ENCODE measurements at regions not wholly inside any gene's neighbourhood (a gene's known extent, or its start where the extent isn't known, plus 50 kb on each side); places are given as distances from the start of the nearest gene placed in this dataset.

DNA sequence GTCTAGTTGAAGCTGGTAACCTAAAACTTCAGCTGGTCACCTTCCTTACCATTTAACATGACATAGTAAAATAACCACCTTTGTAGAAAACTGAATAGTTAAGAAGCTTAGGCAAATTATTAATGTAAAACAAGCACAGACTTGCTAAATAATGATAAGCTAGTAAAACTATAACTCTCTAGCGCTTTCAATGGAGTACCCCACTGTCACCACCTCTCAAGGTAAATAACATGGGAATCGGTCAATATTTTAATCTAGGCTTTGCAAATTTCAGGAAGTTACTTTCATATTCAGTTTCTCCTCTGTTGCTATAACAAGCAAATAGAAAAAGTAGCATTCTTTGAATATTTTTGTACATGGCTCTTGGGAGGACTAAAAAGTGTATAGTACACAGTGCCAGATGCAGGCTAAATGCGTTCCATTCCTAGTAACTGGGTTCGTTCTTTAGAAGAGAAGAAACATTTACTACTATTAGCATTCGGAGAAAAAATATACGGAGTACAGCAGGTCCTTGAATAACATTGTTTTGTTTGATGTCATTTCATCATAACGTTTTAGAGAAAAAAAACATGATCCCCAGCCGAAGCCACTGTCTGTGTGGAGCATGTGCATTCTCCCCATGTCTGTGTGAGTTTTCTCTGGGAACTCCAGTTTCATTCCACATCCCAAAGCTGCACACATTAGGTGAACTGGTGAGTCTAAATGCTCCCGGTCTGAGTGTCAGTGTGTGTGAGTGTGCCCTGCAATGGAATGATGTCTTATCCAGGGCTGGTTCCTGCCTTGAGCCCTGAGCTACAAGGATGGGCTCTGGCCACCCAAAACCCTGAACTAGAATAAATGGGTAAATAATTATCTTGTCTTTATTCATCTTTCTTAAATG is 52.5 kb downstream of the EPRS1 start:
- no peaks in the 10 kb centered on the region for H3K27me3 ChIP-seq
- no peak overlapping the region for H3K4me3 ChIP-seq
- no peaks in the 10 kb centered on the region for H3K4me1 ChIP-seq
- peaks cover 0 to 34% (median 0%) of the 10 kb centered on the region in 3 donors for H3K36me3 ChIP-seq
- H3K9me3 ChIP-seq, result no peaks in the 10 kb centered on the region
- no peak for TF ChIP-seq POLR2A (IDR thresholded peaks at IDR 0.05)
- TF ChIP-seq, protein P1, sequence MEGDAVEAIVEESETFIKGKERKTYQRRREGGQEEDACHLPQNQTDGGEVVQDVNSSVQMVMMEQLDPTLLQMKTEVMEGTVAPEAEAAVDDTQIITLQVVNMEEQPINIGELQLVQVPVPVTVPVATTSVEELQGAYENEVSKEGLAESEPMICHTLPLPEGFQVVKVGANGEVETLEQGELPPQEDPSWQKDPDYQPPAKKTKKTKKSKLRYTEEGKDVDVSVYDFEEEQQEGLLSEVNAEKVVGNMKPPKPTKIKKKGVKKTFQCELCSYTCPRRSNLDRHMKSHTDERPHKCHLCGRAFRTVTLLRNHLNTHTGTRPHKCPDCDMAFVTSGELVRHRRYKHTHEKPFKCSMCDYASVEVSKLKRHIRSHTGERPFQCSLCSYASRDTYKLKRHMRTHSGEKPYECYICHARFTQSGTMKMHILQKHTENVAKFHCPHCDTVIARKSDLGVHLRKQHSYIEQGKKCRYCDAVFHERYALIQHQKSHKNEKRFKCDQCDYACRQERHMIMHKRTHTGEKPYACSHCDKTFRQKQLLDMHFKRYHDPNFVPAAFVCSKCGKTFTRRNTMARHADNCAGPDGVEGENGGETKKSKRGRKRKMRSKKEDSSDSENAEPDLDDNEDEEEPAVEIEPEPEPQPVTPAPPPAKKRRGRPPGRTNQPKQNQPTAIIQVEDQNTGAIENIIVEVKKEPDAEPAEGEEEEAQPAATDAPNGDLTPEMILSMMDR (IDR thresholded peaks at IDR 0.05), result no peak
- DNase-seq, result no peak
- H3K27ac ChIP-seq, result no peak overlapping the region

DNA sequence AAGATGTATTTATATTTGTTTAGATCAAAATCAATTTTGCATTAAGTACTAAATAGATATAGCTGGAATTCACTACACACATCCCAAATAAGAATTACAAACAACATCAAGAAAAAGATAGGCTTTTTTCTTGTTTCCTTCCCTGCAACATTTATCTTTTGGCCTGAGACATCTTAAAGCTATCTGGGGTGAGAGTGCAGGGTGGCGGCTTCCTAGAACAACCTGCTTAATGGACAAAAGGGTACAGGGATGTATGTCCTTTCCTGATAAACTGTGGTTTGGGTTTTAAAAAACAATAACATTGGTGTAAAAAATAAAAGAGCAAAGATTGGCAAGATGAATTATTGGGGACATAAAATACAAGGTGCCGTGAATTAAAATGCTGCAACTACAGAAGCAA is 54.4 kb downstream of the EPRS1 start:
- no peaks in the 10 kb centered on the region for H3K4me1 ChIP-seq
- TF ChIP-seq POLR2A (IDR thresholded peaks at IDR 0.05), result no peak
- TF ChIP-seq, protein P1 (IDR thresholded peaks at IDR 0.05), result no peak

DNA sequence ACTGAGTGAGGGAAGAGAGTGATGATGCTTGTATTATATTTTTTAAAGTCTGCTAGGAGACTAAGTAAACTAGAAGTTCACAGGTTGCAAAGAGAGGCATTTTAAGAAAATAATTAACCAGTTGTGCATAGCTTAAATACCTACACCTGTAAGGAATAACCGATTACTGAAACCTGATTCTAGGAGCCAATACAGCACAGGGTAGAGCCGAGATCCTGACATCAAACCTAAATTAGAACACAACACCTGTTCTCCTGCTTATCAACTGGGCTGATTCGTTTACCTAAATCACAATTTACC is 54.8 kb downstream of the EPRS1 start:
- TF ChIP-seq, protein P1 (IDR thresholded peaks at IDR 0.05), result no peak
- no peak for TF ChIP-seq POLR2A (IDR thresholded peaks at IDR 0.05)
- Histone ChIP-seq H3K9me3 (no peaks in the 10 kb centered on the region), H3K4me1 (no peaks in the 10 kb centered on the region), H3K36me3 (peaks cover 0 to 40% (median 0%) of the 10 kb centered on the region in 3 donors), H3K27ac (no peak overlapping the region), H3K4me3 (no peak overlapping the region), H3K27me3 (no peaks in the 10 kb centered on the region)
- no peak for DNase-seq

More for the DNA sequence above, 54.4 kb downstream of the EPRS1 start:
- no peaks in the 10 kb centered on the region for H3K27me3 ChIP-seq
- H3K27ac ChIP-seq, result no peak overlapping the region
- no peaks in the 10 kb centered on the region for H3K9me3 ChIP-seq
- H3K4me3 ChIP-seq, result no peak overlapping the region
- H3K36me3 ChIP-seq, result peaks cover 0 to 40% (median 0%) of the 10 kb centered on the region in 3 donors
- no peak for DNase-seq

DNA sequence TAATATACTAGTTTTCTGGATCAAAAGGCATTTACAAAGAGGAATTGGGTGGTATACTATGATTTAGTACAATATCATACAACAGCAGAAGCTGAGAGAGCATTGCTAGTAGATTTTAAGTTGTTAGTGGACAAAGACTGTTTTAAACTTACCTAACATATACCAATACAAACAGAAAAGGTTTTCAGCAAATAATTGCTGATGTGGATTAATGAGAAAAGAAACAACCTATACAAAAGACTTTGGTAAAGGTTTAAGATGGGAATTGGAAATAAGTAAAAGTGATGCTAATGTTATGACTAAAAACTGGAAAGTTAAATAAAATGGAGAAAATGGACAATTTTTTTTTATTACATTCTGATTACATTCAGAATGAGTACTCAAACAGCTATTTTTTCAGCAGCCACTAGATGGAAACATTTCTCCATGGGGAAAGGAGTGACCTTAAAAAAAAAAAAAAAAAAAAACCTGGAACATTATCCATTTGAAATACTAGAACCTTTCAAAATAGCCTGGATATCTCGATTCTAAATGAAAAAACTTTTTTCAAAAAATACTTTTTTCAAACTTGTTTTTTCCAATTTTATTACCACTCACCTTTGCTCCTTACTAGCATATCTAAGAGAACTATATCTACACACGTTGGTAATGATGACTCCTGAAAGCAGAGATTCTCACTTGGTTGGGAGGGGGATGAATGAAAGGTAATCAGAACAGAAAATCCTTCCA is 55.4 kb downstream of the EPRS1 start:
- Histone ChIP-seq H3K27ac (no peak overlapping the region), H3K9me3 (no peaks in the 10 kb centered on the region), H3K4me3 (no peak overlapping the region), H3K4me1 (no peaks in the 10 kb centered on the region), H3K27me3 (no peaks in the 10 kb centered on the region), H3K36me3 (peaks cover 0 to 40% (median 0%) of the 10 kb centered on the region in 3 donors)
- DNase-seq, result no peak
- no peak for TF ChIP-seq POLR2A (IDR thresholded peaks at IDR 0.05)
- TF ChIP-seq, protein P1 (IDR thresholded peaks at IDR 0.05), result peak in 4 of 6 experiments; percentile 49 to 64 (median 59)

DNA sequence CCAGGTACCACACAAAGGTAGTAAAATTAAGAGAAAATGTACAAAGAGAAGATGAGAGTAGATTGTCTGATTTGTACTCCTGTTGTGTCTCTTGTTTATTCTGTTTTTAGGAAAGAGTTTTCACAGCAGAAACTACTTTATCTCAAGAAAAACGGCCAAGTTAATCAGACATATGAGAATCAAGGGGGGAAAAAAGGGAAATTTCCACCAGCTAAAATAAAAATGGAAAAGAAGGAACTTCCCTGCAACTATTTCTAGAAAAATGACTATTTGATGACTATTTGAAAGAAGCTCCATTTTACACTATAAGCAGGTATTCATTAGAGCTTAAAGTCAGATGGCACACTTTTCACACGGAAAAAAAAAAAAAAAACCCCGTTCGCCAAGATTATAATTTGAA is 56.5 kb downstream of the EPRS1 start:
- TF ChIP-seq, protein P1 (IDR thresholded peaks at IDR 0.05), result no peak
- no peak for TF ChIP-seq POLR2A (IDR thresholded peaks at IDR 0.05)
- Histone ChIP-seq H3K27me3 (no peaks in the 10 kb centered on the region), H3K4me3 (no peak overlapping the region), H3K4me1 (no peaks in the 10 kb centered on the region), H3K36me3 (peaks cover 0 to 38% (median 0%) of the 10 kb centered on the region in 3 donors), H3K9me3 (no peaks in the 10 kb centered on the region), H3K27ac (no peak overlapping the region)
- no peak for DNase-seq
